HG03432 (cell line): ENCODE measurements at regions not wholly inside any gene's neighbourhood (a gene's known extent, or its start where the extent isn't known, plus 50 kb on each side); places are given as distances from the start of the nearest gene placed in this dataset.

Source experiments
- ATAC-seq: cut with Tn5 transposase; IDR thresholded peaks from one replicate; pipeline ENCODE4 v1.9.1; 2021; ENCODE audit warnings: mild to moderate bottlenecking, moderate library complexity; ENCODE audit not compliant: unreplicated experiment

- no peak for ATAC-seq
These were observed 442.3 kb downstream of the FGF9 start for GRCh38 chr13:22112956-22113745.

- ATAC-seq: peak; percentile 91
These were observed 443.9 kb downstream of the FGF9 start for GRCh38 chr13:22114630-22115311.

GRCh38 chr13:22118158-22118557 lies 447.3 kb downstream of the FGF9 start:
- no peak for ATAC-seq

- peak; percentile 38 for ATAC-seq
These were observed 449.8 kb downstream of the FGF9 start for GRCh38 chr13:22120646-22121045.

GRCh38 chr13:22121146-22121739 lies 450.4 kb downstream of the FGF9 start:
- no peak for ATAC-seq

GRCh38 chr13:22126433-22127021 lies 455.7 kb downstream of the FGF9 start:
- peak; percentile 99 for ATAC-seq

- ATAC-seq: no peak
These were observed 456.6 kb downstream of the FGF9 start for GRCh38 chr13:22127277-22128164.

- ATAC-seq: no peak
These were observed 457.9 kb downstream of the FGF9 start for GRCh38 chr13:22128441-22129408.

GRCh38 chr13:22130254-22130653 lies 459.4 kb downstream of the FGF9 start:
- no peak for ATAC-seq

- ATAC-seq: no peak
These were observed 463.4 kb downstream of the FGF9 start for GRCh38 chr13:22134261-22134660.

- no peak for ATAC-seq
These were observed 464.6 kb downstream of the FGF9 start for GRCh38 chr13:22135446-22135845.

- no peak for ATAC-seq
These were observed 466.6 kb downstream of the FGF9 start for GRCh38 chr13:22137361-22138050.

GRCh38 chr13:22138947-22139346 lies 468.1 kb downstream of the FGF9 start:
- ATAC-seq: no peak

GRCh38 chr13:22141716-22142115 lies 470.8 kb downstream of the FGF9 start:
- ATAC-seq: no peak

- no peak for ATAC-seq
These were observed 472.8 kb downstream of the FGF9 start for GRCh38 chr13:22143671-22144070.

- ATAC-seq: no peak
These were observed 473.9 kb downstream of the FGF9 start for GRCh38 chr13:22144806-22145205.

GRCh38 chr13:22148187-22148586 lies 477.3 kb downstream of the FGF9 start:
- no peak for ATAC-seq

GRCh38 chr13:22152751-22153150 lies 481.9 kb downstream of the FGF9 start:
- no peak for ATAC-seq

- ATAC-seq: no peak
These were observed 483.2 kb downstream of the FGF9 start for GRCh38 chr13:22154041-22154440.
